Mucosa of rectum (tissue), 2 donors: ENCODE measurements at regions not wholly inside any gene's neighbourhood (a gene's known extent, or its start where the extent isn't known, plus 50 kb on each side); places are given as distances from the start of the nearest gene placed in this dataset.

ENCODE experiments used
- H3K27ac ChIP-seq, 2 donors: one replicate each; pipeline ENCODE4 v1.7.0; 2013; ENCODE audit warnings: inconsistent platforms in 2 of 2, low read depth in 2 of 2, low read length in 2 of 2
- H3K27me3 ChIP-seq, 2 donors: one replicate each; pipeline ENCODE4 v1.7.0; 2013; ENCODE audit warnings: low read length in 2 of 2; ENCODE audit not compliant: control insufficient read depth in 2 of 2, insufficient read depth in 2 of 2
- H3K36me3 ChIP-seq, 2 donors: one replicate each; pipeline ENCODE4 v1.7.0; 2013; ENCODE audit warnings: low read length in 2 of 2; ENCODE audit not compliant: control insufficient read depth in 2 of 2, insufficient read depth in 2 of 2
- H3K4me1 ChIP-seq, 2 donors: one replicate each; pipeline ENCODE4 v1.7.0; 2013; ENCODE audit warnings: low read length in 2 of 2, mild to moderate bottlenecking in 1 of 2; ENCODE audit not compliant: control insufficient read depth in 2 of 2, insufficient read depth in 2 of 2
- H3K4me3 ChIP-seq, 2 donors: one replicate each; pipeline ENCODE4 v1.7.0; 2013; ENCODE audit warnings: low read length in 2 of 2
- H3K9ac ChIP-seq, 2 donors: one replicate each; pipeline ENCODE4 v1.7.0; 2013; ENCODE audit warnings: low read length in 2 of 2, low read depth in 1 of 2, mild to moderate bottlenecking in 1 of 2
- H3K9me3 ChIP-seq, 2 donors: one replicate each; pipeline ENCODE4 v1.7.0; 2013; ENCODE audit warnings: low read length in 2 of 2; ENCODE audit not compliant: control insufficient read depth in 2 of 2
- donor health status: healthy.
- donor health status: Normal muscosa, but diverticular disease.

- no peak overlapping the region for H3K4me3 ChIP-seq
- H3K9ac ChIP-seq, result no peak overlapping the region
- H3K27me3 ChIP-seq, result no peaks in the 10 kb centered on the region
- peaks cover 0 to 3% of the 10 kb centered on the region in 2 donors for H3K9me3 ChIP-seq
- H3K27ac ChIP-seq, result no peak overlapping the region
- H3K36me3 ChIP-seq, result no peaks in the 10 kb centered on the region
- no peaks in the 10 kb centered on the region for H3K4me1 ChIP-seq
These were observed 265.4 kb upstream of the CDH4 start for GRCh38 chr20:60986506-60987156.

DNA sequence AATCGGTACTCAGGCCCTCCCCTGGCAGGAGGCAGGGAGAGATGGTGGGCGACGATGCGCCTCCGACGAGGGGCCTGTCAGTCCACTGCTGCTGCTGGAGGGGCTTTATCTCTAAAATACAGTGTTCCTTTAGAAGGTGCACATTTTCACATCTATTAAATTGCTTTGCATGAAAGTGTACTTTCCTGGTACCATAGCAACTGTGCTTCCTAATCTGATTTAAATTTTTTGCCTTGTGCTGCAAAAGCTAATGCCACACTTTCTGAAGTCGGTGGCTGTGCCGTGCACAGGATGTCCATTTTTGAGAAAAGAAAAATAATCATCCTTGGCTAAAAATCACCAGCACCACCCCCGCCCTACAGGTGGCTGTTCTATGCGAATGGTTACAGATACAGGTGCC, 262.0 kb upstream of the CDH4 start:
- no peaks in the 10 kb centered on the region for H3K36me3 ChIP-seq
- no peak overlapping the region for H3K9ac ChIP-seq
- H3K27ac ChIP-seq, result no peak overlapping the region
- no peak overlapping the region for H3K4me3 ChIP-seq
- no peaks in the 10 kb centered on the region for H3K4me1 ChIP-seq
- peaks cover 0 to 6% of the 10 kb centered on the region in 2 donors for H3K9me3 ChIP-seq
- H3K27me3 ChIP-seq, result no peaks in the 10 kb centered on the region

GRCh38 chr20:60990643-60991042, 261.4 kb upstream of the CDH4 start:
- Histone ChIP-seq H3K27me3 (no peaks in the 10 kb centered on the region), H3K9ac (no peak overlapping the region), H3K27ac (no peak overlapping the region), H3K4me1 (no peaks in the 10 kb centered on the region), H3K36me3 (no peaks in the 10 kb centered on the region), H3K4me3 (no peak overlapping the region), H3K9me3 (peaks cover 0 to 6% of the 10 kb centered on the region in 2 donors)

- Histone ChIP-seq H3K4me1 (no peaks in the 10 kb centered on the region), H3K27me3 (no peaks in the 10 kb centered on the region), H3K36me3 (no peaks in the 10 kb centered on the region), H3K27ac (no peak overlapping the region), H3K9ac (no peak overlapping the region), H3K4me3 (no peak overlapping the region), H3K9me3 (peaks cover 0 to 6% of the 10 kb centered on the region in 2 donors)
These were observed 258.5 kb upstream of the CDH4 start for GRCh38 chr20:60993433-60994044.

DNA sequence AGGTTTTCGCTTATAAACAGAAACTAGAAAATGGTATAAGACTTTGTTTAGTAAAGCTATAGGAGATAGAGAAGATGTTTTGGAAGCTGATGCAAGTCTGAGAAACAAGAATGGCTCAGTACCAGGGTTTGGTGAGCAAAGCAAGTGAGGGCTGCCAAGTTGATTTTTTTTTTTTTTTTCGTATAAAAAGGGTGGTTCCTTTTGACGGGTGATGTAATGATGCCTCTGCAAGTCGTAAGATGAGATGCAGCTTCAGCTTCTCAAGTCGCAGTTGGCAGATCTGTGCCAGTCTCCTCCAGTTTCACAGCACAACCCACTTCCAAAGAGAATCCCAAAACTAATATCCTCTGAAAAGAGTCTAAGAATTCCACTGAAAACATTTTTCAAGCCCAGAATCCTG, 252.8 kb upstream of the CDH4 start:
- Histone ChIP-seq H3K4me3 (no peak overlapping the region), H3K27me3 (no peaks in the 10 kb centered on the region), H3K9ac (no peak overlapping the region), H3K27ac (no peak overlapping the region), H3K9me3 (peaks cover 0 to 3% of the 10 kb centered on the region in 2 donors), H3K36me3 (no peaks in the 10 kb centered on the region), H3K4me1 (no peaks in the 10 kb centered on the region)

GRCh38 chr20:61002090-61002489, 250.0 kb upstream of the CDH4 start:
- no peaks in the 10 kb centered on the region for H3K9me3 ChIP-seq
- no peaks in the 10 kb centered on the region for H3K27me3 ChIP-seq
- H3K27ac ChIP-seq, result no peak overlapping the region
- H3K4me3 ChIP-seq, result no peak overlapping the region
- H3K4me1 ChIP-seq, result no peaks in the 10 kb centered on the region
- H3K36me3 ChIP-seq, result no peaks in the 10 kb centered on the region
- no peak overlapping the region for H3K9ac ChIP-seq

DNA sequence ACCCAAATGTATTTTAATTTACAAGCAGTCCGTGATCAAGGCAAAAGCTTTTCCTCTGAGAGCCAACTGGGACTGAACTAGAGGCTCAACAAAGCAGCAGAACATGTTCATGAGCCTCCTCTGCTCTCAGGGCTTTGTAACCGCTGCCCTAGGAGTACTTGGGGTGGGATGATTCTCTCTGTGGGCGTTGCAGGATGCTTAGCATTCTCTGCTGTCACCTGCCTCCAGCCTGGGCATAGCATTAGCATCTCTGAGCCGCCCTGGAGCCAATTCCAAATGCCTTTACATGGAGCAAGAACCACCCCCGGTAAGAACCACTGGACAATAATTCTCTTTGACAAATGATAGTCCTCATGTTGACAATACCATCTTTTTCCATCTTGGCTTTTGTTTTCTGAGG, 237.6 kb upstream of the CDH4 start:
- H3K9me3 ChIP-seq, result peaks cover 4 to 5% of the 10 kb centered on the region in 2 donors
- no peaks in the 10 kb centered on the region for H3K4me1 ChIP-seq
- no peak overlapping the region for H3K4me3 ChIP-seq
- no peaks in the 10 kb centered on the region for H3K27me3 ChIP-seq
- no peak overlapping the region for H3K9ac ChIP-seq
- H3K36me3 ChIP-seq, result no peaks in the 10 kb centered on the region
- no peak overlapping the region for H3K27ac ChIP-seq

DNA sequence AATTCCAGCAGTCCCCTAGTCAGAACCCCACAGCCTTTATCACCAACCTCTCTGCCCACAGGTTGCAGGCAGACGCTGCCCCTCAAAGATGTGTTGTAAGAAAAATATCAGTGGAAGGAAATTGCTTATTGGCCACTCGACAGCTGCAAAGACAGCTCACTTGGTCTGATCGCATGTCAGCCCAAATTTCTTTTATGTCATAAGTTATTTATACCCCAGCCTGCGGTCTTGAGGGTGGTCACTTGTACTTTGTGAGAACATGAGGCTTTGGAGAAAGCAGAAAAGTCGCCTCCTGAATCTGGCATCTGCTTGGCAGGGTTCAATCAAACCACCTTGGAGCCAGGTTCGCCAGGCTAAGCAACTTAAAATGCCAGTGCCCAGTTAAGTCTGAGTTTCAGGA, 236.5 kb upstream of the CDH4 start:
- Histone ChIP-seq H3K9me3 (peaks cover 4 to 5% of the 10 kb centered on the region in 2 donors), H3K4me3 (no peak overlapping the region), H3K27ac (no peak overlapping the region), H3K27me3 (no peaks in the 10 kb centered on the region), H3K4me1 (no peaks in the 10 kb centered on the region), H3K9ac (no peak overlapping the region), H3K36me3 (no peaks in the 10 kb centered on the region)

DNA sequence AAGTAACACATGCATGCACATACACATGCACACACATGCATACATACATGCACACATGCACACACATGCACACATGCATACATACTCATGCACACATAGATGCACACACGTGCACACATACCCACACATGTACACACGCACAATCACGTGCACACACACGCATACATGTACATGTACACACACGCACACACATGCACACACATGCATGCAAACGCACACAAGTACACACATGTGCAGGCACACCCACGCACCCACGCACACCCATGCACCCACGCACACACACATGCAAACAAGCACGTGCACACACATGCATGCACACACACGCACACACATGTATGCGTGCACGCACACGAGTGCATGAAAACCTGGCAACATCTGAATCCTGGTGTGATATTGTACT, 232.7 kb upstream of the CDH4 start:
- Histone ChIP-seq H3K27me3 (no peaks in the 10 kb centered on the region), H3K4me3 (no peak overlapping the region), H3K4me1 (no peaks in the 10 kb centered on the region), H3K9ac (no peak overlapping the region), H3K27ac (no peak overlapping the region), H3K9me3 (peaks cover 4 to 5% of the 10 kb centered on the region in 2 donors), H3K36me3 (no peaks in the 10 kb centered on the region)

DNA sequence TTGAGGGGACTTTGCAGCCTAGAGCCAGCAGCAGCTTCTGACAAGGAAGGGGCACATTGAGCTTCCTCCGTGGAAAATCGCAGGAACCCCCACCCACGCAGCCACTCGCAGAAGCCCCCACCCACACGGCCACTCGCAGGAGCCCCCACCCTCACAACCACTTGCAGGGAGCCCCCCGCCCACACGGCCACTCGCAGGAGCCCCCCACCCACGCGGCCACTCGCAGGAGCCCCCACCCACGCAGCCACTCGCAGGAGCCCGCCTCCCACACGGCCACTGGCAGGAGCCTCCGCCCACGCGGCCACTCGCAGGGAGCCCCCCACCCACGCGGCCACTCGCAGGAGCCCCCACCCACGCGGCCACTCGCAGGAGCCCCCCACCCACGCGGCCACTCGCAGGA, 228.4 kb upstream of the CDH4 start:
- H3K36me3 ChIP-seq, result no peaks in the 10 kb centered on the region
- peaks cover 4 to 5% of the 10 kb centered on the region in 2 donors for H3K9me3 ChIP-seq
- H3K4me1 ChIP-seq, result no peaks in the 10 kb centered on the region
- H3K27me3 ChIP-seq, result no peaks in the 10 kb centered on the region
- no peak overlapping the region for H3K9ac ChIP-seq
- no peak overlapping the region for H3K27ac ChIP-seq
- H3K4me3 ChIP-seq, result no peak overlapping the region
